ENCODE measurements at regions not wholly inside any gene's neighbourhood (a gene's known extent, or its start where the extent isn't known, plus 50 kb on each side); places are given as distances from the start of the nearest gene placed in this dataset.
"Not testable (repeated sequence)": the region's sequence is repeated elsewhere in the genome, so short reads cannot be mapped to it uniquely, and the experiment has no call there.

- DNase-seq = no peak
Observed at GRCh38 chr12:20017802-20018201, 350.5 kb upstream of the PDE3A start.

- no peak for DNase-seq
Observed at GRCh38 chr12:20018406-20018805, 349.9 kb upstream of the PDE3A start.

GRCh38 chr12:20024194-20024593 lies 344.1 kb upstream of the PDE3A start:
- DNase-seq = no peak

- no peak for DNase-seq
Observed at GRCh38 chr12:20028033-20028432, 340.3 kb upstream of the PDE3A start.

GRCh38 chr12:20030826-20031225 lies 337.5 kb upstream of the PDE3A start:
- DNase-seq = no peak

GRCh38 chr12:20039562-20039961 lies 328.8 kb upstream of the PDE3A start:
- peak in 1 of 56 donors; percentile 6 for DNase-seq

GRCh38 chr12:20040184-20040583 lies 328.2 kb upstream of the PDE3A start:
- DNase-seq = no peak

- DNase-seq = peak in 1 of 56 donors; percentile 1
Observed at GRCh38 chr12:20040831-20041230, 327.5 kb upstream of the PDE3A start.

- DNase-seq = no peak
Observed at GRCh38 chr12:20044351-20044750, 324.0 kb upstream of the PDE3A start.

- DNase-seq = no peak
Observed at GRCh38 chr12:20044846-20045245, 323.5 kb upstream of the PDE3A start.

- DNase-seq = no peak
Observed at GRCh38 chr12:20047901-20048300, 320.4 kb upstream of the PDE3A start.

GRCh38 chr12:20050221-20050620 lies 318.1 kb upstream of the PDE3A start:
- DNase-seq = no peak

- DNase-seq = no peak
Observed at GRCh38 chr12:20053782-20054181, 314.6 kb upstream of the PDE3A start.

GRCh38 chr12:20055856-20056255 lies 312.5 kb upstream of the PDE3A start:
- no peak for DNase-seq

GRCh38 chr12:20057398-20057797 lies 310.9 kb upstream of the PDE3A start:
- DNase-seq = no peak

- DNase-seq = peak in 4 of 56 donors; percentile 3 to 32 (median 14)
Observed at GRCh38 chr12:20063116-20063515, 305.2 kb upstream of the PDE3A start.

GRCh38 chr12:20077618-20078017 lies 290.7 kb upstream of the PDE3A start:
- DNase-seq = no peak

GRCh38 chr12:20089077-20089476 lies 279.3 kb upstream of the PDE3A start:
- no peak for DNase-seq

GRCh38 chr12:20093190-20093810 lies 275.0 kb upstream of the PDE3A start:
- not testable (repeated sequence) for DNase-seq

GRCh38 chr12:20096430-20096829 lies 271.9 kb upstream of the PDE3A start:
- no peak for DNase-seq

GRCh38 chr12:20097626-20098025 lies 270.7 kb upstream of the PDE3A start:
- DNase-seq = no peak

GRCh38 chr12:20099395-20100183 lies 268.7 kb upstream of the PDE3A start:
- DNase-seq = no peak

GRCh38 chr12:20101046-20101445 lies 267.3 kb upstream of the PDE3A start:
- DNase-seq = no peak
